HG03457 (cell line): ENCODE measurements at regions not wholly inside any gene's neighbourhood (a gene's known extent, or its start where the extent isn't known, plus 50 kb on each side); places are given as distances from the start of the nearest gene placed in this dataset.
"Not testable (repeated sequence)": the region's sequence is repeated elsewhere in the genome, so short reads cannot be mapped to it uniquely, and the experiment has no call there.

ENCODE experiments used
- ATAC-seq: cut with Tn5 transposase; IDR thresholded peaks from one replicate; pipeline ENCODE4 v1.9.1; 2021; ENCODE audit warnings: moderate number of reproducible peaks; ENCODE audit not compliant: unreplicated experiment

DNA sequence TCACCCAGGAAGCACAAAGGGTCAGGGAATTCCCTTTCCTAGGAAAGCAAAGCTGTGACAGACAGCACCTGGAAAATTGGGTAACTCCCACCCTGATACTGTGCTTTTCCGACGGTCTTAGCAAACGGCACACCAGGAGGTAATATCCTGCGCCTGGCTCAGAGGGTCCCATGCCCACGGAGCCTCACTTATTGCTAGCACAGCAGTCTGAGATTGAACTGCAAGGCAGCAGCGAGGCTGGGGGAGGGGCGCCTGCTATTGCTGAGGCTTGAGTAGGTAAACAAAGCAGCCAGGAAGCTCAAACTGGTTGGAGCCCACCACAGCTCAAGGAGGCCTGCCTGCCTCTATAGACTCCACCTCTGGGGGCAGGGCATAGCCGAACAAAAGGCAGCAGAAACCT is 1697.1 kb upstream of the C9orf72 start:
- ATAC-seq = not testable (repeated sequence)

- no peak for ATAC-seq
These were observed 1708.8 kb upstream of the C9orf72 start for GRCh38 chr9:29282121-29282520.

DNA sequence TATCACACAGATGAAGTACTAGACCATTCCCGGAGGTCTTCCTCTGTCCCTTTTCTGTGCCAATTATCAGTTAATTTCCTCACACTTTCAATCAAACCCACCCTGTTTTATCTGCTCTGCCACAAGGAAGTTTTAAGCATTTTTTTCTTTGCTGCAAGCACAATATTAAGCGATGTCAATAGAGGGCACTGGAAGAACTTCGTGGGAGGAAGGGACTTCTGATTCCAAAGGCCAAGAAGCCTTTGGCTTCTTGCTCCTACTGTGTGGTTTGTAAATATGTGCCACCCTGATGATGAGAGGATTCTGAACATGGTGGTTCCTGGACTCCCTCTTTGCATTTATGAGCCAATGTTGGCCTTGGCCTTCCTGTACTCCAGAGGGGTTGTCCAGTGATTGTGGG is 1712.5 kb upstream of the C9orf72 start:
- ATAC-seq = no peak

DNA sequence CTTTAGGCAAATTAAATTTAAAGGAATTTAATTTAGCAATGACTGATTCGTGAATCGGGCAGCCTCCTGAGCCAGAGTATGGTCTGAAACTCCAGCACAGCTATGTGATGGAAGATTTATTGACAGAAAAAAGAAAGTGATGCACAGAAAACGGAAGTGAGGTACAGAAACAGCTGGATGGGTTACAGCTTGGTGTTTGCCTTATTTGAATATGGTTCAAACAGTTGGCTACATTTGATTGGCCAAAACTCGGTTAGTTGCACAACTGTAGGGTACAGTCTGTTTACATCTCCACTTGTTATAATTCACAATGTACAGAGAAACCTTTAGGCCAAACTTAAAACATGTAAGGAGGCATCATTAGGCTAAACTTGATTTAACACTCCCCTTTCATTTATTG is 1716.1 kb upstream of the C9orf72 start:
- no peak for ATAC-seq

GRCh38 chr9:29290516-29290915 is 1717.2 kb upstream of the C9orf72 start:
- no peak for ATAC-seq

DNA sequence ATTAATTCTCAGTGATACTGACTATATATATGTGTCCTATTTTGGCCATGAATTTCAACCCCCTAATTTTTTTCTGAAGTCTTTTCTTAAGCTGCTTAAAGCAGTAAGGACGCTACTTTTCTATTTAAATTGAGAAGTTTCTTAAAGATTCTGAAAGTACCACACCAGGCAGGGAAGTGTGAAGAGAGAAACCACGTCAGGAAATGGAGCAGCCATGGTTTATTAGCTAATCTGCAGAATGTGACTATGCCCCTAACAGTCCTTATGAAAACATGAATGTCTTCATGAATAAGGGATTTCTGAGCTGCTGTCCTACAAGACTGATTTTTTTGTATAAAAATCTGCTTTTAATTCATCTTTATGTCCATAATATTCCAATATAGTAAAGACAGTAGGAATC is 1724.3 kb upstream of the C9orf72 start:
- ATAC-seq = no peak

GRCh38 chr9:29311221-29311620 is 1737.9 kb upstream of the C9orf72 start:
- no peak for ATAC-seq

DNA sequence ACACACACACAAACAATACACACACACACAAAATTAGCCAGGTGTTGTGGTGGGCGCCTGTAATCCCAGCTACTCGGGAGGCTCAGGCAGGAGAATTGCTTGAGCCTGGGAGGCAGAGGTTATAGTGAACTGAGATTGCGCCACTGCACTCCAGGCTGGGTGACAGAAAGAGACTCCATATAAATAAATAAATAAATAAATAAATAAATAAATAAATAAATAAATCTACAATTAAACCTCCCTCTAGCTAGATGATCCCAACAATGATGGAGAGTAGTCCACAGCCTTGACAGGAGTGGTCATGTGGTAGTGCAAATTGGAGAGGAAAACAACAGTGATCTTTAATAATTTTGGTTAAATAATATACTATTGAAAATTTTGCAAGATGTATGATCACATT is 1739.0 kb upstream of the C9orf72 start:
- no peak for ATAC-seq

GRCh38 chr9:29319736-29320513 is 1746.6 kb upstream of the C9orf72 start:
- no peak for ATAC-seq

- ATAC-seq = peak; percentile 51
These were observed 1749.0 kb upstream of the C9orf72 start for GRCh38 chr9:29322240-29322639.

- no peak for ATAC-seq
These were observed 1752.6 kb upstream of the C9orf72 start for GRCh38 chr9:29325894-29326293.

- no peak for ATAC-seq
These were observed 1759.5 kb upstream of the C9orf72 start for GRCh38 chr9:29332789-29333188.

DNA sequence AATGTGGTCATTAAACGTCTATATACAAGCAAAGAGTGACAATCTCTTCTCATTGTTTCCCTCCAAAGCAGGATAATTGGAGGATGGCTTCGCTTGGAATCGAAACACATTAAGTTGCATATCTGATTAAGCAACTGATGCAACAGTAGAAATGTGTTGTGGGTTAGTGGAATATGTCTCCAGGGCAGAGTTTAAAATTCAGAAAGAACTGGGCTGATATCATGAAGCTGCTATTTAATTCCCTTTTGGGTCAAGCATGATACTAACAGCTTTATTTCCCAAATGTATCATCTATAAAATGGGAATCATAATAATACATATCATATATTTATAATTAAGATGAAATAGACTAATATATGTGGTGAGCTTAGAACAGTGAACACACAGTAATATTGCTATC is 1763.0 kb upstream of the C9orf72 start:
- ATAC-seq = no peak

GRCh38 chr9:29339387-29339786 is 1766.1 kb upstream of the C9orf72 start:
- no peak for ATAC-seq

DNA sequence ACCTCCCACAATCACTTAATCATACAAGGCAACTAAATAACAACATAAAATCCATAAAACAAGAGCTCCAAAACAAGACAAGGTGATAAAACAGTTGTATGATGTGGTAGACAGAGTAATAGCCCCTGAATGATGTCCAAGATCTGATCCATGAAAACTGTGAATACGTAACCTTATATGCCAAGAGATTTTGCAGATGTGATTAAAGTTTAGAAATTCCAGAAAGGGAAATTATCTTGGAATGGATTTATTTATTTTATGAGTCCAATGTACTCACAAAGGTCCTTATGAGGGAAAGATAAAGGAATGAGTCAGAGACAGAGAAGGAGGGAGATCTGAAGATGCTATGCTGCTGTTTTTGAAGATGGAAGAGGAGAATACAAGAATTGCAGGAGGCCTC is 1775.7 kb upstream of the C9orf72 start:
- no peak for ATAC-seq

- ATAC-seq = no peak
These were observed 1816.1 kb upstream of the C9orf72 start for GRCh38 chr9:29389421-29389820.

DNA sequence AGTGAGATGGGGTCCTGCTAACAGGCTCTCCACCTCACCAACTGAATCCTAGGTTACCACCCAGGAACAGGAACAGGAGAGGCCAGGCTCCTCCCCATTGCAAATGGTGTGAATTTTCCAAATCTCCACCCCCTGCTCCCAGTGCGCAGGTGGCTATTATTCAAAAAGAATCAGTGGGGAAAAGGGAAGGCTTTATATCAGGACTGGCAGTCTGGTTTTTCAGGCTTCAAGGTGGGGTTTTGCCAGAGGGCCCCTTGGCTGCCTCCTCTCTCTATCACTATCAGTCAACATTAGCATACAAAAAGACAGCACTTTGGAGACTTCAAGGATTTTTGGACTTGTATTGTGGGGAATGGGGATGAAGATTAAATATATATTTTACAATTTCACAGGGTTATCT is 1817.6 kb upstream of the C9orf72 start:
- ATAC-seq = no peak

- no peak for ATAC-seq
These were observed 1819.8 kb upstream of the C9orf72 start for GRCh38 chr9:29393064-29393463.

GRCh38 chr9:29394855-29395254 is 1821.6 kb upstream of the C9orf72 start:
- ATAC-seq = no peak

- no peak for ATAC-seq
These were observed 1823.9 kb upstream of the C9orf72 start for GRCh38 chr9:29397148-29397547.

- no peak for ATAC-seq
These were observed 1842.9 kb upstream of the C9orf72 start for GRCh38 chr9:29416204-29416603.

GRCh38 chr9:29422438-29422837 is 1849.2 kb upstream of the C9orf72 start:
- no peak for ATAC-seq

- no peak for ATAC-seq
These were observed 1858.9 kb upstream of the C9orf72 start for GRCh38 chr9:29432191-29432590.
